NB4 (cell line): ENCODE measurements at regions not wholly inside any gene's neighbourhood (a gene's known extent, or its start where the extent isn't known, plus 50 kb on each side); places are given as distances from the start of the nearest gene placed in this dataset.

Experiments
- DNase-seq: peaks from one replicate; pipeline ENCODE4 v3.0.0; 2010; ENCODE audit warnings: low read depth
- H3K4me3 ChIP-seq: one replicate; pipeline ENCODE4 v1.5.1; 2011; ENCODE audit warnings: mild to moderate bottlenecking, low read depth, low read length, moderate library complexity
- CTCF ChIP-seq: IDR thresholded peaks from one replicate; pipeline ENCODE4 v1.5.1; 2012; ENCODE audit warnings: low read depth, low read length
- MYC ChIP-seq: IDR thresholded peaks from 2 replicates; pipeline ENCODE4 v1.6.1; 2011; ENCODE audit warnings: low read depth, low read length
- POLR2A ChIP-seq: IDR thresholded peaks from 2 replicates; pipeline ENCODE4 v1.6.1; 2011; ENCODE audit warnings: mild to moderate bottlenecking; ENCODE audit not compliant: insufficient read length; ENCODE audit errors: extremely low read depth
- TF ChIP-seq, protein P1 (sequence below): IDR thresholded peaks from 2 replicates; pipeline ENCODE4 v1.6.1; 2011; ENCODE audit warnings: low read depth, low read length

- no peak for TF ChIP-seq CTCF
- TF ChIP-seq, protein P1, sequence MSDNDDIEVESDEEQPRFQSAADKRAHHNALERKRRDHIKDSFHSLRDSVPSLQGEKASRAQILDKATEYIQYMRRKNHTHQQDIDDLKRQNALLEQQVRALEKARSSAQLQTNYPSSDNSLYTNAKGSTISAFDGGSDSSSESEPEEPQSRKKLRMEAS, result no peak
- no peak overlapping the region for H3K4me3 ChIP-seq
- DNase-seq, result no peak
Measured at GRCh38 chr7:87007038-87007437, 52.4 kb downstream of the ELAPOR2 start.

DNA sequence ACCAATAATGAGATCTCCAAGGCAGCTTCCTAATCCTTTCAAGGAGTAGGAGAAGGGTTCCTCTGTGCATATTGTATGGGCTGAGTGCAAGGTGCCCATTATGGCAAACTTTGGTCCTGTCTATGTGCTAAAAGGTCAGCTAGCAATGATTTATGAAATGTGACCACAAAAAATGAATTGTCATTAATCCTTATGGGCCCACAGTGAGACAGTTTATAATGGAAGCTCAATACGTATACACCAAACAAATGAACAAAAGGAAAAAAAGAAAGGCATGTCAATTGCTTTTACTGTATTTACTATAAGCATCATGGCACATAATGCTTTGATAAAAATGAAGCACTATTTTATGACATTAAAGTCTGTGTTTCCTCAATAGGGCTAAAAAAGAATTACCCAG is 54.5 kb downstream of the ELAPOR2 start:
- TF ChIP-seq POLR2A (no peak), MYC (no peak)
- DNase-seq, result no peak
- no peak overlapping the region for H3K4me3 ChIP-seq

- TF ChIP-seq, protein P1, result no peak
- TF ChIP-seq CTCF (no peak), MYC (no peak), POLR2A (no peak)
- no peak overlapping the region for H3K4me3 ChIP-seq
Measured at GRCh38 chr7:87003872-87004798, 55.3 kb downstream of the ELAPOR2 start.

DNA sequence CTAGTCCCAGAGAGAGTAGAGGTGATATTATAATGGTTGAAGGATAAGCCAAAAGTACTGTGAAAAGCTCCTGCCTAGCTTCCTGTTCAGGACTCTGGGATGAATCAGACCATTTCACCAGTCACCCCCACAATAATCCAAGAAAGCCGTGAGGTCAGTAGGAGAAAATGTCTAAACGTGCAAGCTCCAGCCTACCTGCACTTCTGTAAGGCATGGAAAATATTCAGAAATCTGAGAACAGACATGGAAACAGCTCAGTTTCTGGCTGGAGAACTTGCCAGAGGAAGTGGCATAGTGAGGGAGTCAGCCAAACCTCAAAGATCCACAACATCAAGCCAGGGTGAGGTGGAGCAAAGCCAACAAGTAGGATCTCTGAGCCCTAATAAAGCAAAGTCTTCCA is 58.2 kb downstream of the ELAPOR2 start:
- TF ChIP-seq MYC, result no peak
- TF ChIP-seq, protein P1, result no peak
- no peak for TF ChIP-seq CTCF
- no peak for TF ChIP-seq POLR2A
- H3K4me3 ChIP-seq, result no peak overlapping the region
- no peak for DNase-seq

More at GRCh38 chr7:87003872-87004798, 55.3 kb downstream of the ELAPOR2 start:
- DNase-seq, result no peak

GRCh38 chr7:87000344-87000743 is 59.1 kb downstream of the ELAPOR2 start:
- TF ChIP-seq CTCF, result no peak
- no peak for TF ChIP-seq POLR2A
- no peak for TF ChIP-seq MYC
- TF ChIP-seq, protein P1, result no peak
- H3K4me3 ChIP-seq, result no peak overlapping the region
- DNase-seq, result no peak

DNA sequence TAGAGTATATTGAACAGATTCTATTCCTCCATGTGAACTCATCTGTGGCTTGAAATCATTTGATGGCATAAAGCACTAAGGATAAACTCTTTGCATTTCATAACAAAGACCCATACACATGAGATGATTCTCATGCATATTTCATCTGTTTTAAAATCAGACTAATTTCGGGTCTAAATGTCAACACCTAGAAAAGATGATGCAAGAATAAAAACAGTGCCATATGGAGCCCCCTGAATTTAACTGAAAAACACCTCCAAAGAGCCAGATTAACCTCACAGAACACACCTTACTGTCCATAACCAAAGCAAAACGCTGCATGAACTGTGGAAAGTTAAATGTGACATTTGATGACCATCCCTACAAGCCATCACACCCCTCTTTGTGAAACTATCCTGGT is 59.7 kb downstream of the ELAPOR2 start:
- TF ChIP-seq POLR2A, result no peak
- no peak for TF ChIP-seq MYC
- H3K4me3 ChIP-seq, result no peak overlapping the region
- DNase-seq, result no peak

DNA sequence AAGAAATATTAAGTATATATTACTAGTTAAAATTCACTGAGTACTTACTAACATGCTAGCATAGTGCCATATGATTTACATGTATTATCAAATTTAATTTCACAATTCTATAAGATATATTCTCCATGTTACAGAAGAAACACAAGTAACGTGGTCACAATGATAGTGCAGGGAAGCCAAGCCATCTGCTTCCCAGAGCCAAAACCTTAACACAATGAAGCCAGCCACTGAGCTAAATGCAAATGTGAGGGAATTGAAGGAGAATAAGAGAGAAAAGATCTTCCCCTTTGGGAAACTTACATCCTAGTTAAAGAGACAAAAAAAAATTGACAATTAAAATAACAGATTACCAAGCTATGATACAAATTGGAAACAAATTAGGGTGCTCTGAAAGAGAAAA is 63.6 kb downstream of the ELAPOR2 start:
- no peak for DNase-seq
- no peak for TF ChIP-seq CTCF
- TF ChIP-seq MYC, result no peak
- TF ChIP-seq POLR2A, result no peak
- TF ChIP-seq, protein P1, result no peak
- no peak overlapping the region for H3K4me3 ChIP-seq
